Prostate gland (tissue), 2 donors: ENCODE measurements at regions not wholly inside any gene's neighbourhood (a gene's known extent, or its start where the extent isn't known, plus 50 kb on each side); places are given as distances from the start of the nearest gene placed in this dataset.

Source experiments
- CTCF ChIP-seq, 4 experiments: fragments of 200-600 bp in 2 of 4; fragments of 450-650 bp in 2 of 4; sonication (generic) in 2 of 4; IDR thresholded peaks; 1 replicate in 3 of 4; 2 replicates in 1 of 4; pipeline ENCODE4 v1.5.1; 2016 to 2019; ENCODE audit warnings: antibody characterized with exemption in 4 of 4, mild to moderate bottlenecking in 2 of 4, moderate library complexity in 2 of 4
- POLR2A ChIP-seq: fragments of 450-650 bp; IDR thresholded peaks from one replicate; pipeline ENCODE4 v1.6.1; 2016; ENCODE audit warnings: antibody characterized with exemption, mild to moderate bottlenecking

- TF ChIP-seq CTCF (IDR thresholded peaks at IDR 0.05), result no peak
- TF ChIP-seq POLR2A, result no peak
These were observed 1860.5 kb upstream of the ADGRL3 start for GRCh38 chr4:59339631-59340030.
